ENCODE measurements at regions not wholly inside any gene's neighbourhood (a gene's known extent, or its start where the extent isn't known, plus 50 kb on each side); places are given as distances from the start of the nearest gene placed in this dataset.
"Not testable (repeated sequence)": the region's sequence is repeated elsewhere in the genome, so short reads cannot be mapped to it uniquely, and the experiment has no call there.

DNA sequence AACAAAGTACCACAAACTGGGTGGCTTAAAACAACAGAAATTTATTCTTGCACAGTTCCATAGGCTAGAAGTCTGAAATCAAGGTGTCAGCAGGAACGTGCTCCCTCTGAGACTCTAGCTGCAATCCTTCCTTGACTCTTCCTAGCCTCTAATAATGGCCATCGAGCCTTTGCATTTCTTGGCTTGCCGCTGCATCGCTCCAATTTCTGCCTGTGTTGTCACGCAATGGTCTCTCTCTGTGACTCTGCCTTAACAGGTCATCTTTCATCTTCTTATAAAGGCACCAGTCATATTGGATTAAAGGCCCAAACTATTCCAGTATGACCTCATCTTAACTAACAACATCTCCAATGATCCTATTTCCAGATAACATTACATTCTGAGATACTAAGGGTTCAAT, 61.0 kb upstream of the FNDC3B start:
- CTCF ChIA-PET, result no interaction called here
- no peak for TF ChIP-seq CTCF (conservative IDR thresholded peaks at IDR 0.05; ENCODE audit: low read depth)
- DNase-seq (ENCODE audit: low spot score), result no peak
- POLR2A ChIA-PET (ENCODE audit: low non-redundant PET), result no interaction called here
- H3K27ac ChIP-seq, result no peak overlapping the region

- DNase-seq (ENCODE audit: low spot score), result no peak
- TF ChIP-seq CTCF (conservative IDR thresholded peaks at IDR 0.05; ENCODE audit: low read depth), result no peak
- POLR2A ChIA-PET (ENCODE audit: low non-redundant PET), result no interaction called here
- CTCF ChIA-PET, result interaction anchor here (0.6 kb wide), 1 partner anchor 407 kb away, joined by 3 read pairs; no protein-coding TSS in a partner anchor
- H3K27ac ChIP-seq, result no peak overlapping the region
Measured at GRCh38 chr3:171979081-171979480, 60.3 kb upstream of the FNDC3B start.

DNA sequence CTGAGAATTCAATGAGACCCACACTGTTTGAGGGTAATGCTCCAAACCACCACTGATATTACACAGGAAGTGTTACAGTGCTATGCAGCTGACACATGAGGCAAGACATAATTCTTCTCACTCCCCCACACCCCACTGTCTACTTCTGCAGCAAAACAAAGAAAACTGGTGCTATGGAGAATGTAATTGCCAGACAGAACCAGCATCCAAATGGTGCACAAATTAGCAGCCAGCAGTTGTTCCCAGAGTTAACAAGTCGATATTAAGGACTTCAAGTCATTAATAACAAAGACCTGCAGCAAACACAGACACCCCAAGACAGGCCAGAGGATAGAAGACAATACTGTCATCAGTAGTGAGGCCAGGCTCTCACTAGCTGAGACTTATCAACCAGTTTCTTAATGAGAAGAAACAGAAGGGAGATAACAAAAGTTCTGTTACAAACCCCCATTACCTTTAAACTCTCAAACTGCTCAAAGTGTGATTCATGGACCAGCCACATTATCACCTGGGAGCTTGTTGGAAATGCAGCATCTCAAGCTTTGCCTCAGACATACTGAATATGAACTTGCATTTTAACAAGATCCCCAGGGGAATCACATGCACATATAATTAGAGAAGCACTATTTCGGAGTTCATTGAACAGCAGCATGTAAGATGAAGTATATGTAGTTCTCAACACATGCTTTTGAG, 58.7 kb upstream of the FNDC3B start:
- ChIA-PET POLR2A (ENCODE audit: low non-redundant PET) (no interaction called here), CTCF (no interaction called here)
- no peak for TF ChIP-seq CTCF (conservative IDR thresholded peaks at IDR 0.05; ENCODE audit: low read depth)
- no peak overlapping the region for H3K27ac ChIP-seq
- no peak for DNase-seq (ENCODE audit: low spot score)

- ChIA-PET CTCF (no interaction called here), POLR2A (ENCODE audit: low non-redundant PET) (no interaction called here)
- no peak overlapping the region for H3K27ac ChIP-seq
- DNase-seq (ENCODE audit: low spot score), result no peak
- TF ChIP-seq CTCF (conservative IDR thresholded peaks at IDR 0.05; ENCODE audit: low read depth), result no peak
Measured at GRCh38 chr3:171981271-171981605, 58.1 kb upstream of the FNDC3B start.

- no peak overlapping the region for H3K27ac ChIP-seq
- TF ChIP-seq CTCF (conservative IDR thresholded peaks at IDR 0.05; ENCODE audit: low read depth), result no peak
- ChIA-PET CTCF (no interaction called here), POLR2A (ENCODE audit: low non-redundant PET) (no interaction called here)
- DNase-seq (ENCODE audit: low spot score), result no peak
Measured at GRCh38 chr3:171982828-171983227, 56.5 kb upstream of the FNDC3B start.

GRCh38 chr3:171983685-171984084, 55.7 kb upstream of the FNDC3B start:
- CTCF ChIA-PET; DNase-seq (ENCODE audit: low spot score); H3K27ac ChIP-seq; POLR2A ChIA-PET (ENCODE audit: low non-redundant PET): not testable (repeated sequence)

DNA sequence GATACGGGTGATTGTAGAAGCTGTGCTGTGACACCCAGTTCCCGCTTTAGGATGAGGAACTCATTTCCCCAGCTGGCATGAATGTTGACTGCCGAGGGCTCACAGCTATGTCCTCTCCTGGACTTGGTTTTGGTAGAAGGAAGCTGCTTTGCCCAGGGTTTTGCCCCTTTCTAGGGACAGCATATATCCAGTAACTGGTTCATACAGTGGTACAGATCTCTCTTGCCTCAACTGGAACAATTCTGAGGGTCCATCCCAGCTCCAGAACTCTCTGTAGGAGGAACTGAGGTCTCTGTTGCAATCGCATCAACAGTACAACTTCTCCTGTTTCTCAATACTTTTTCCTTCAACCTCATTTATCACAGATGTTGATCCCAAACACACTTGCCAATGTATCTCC, 54.5 kb upstream of the FNDC3B start:
- ChIA-PET POLR2A (ENCODE audit: low non-redundant PET) (no interaction called here), CTCF (interaction anchor here (0.7 kb wide), 1 partner anchor 630 kb away, joined by 3 read pairs; no protein-coding TSS in a partner anchor)
- H3K27ac ChIP-seq, result no peak overlapping the region
- TF ChIP-seq CTCF (conservative IDR thresholded peaks at IDR 0.05; ENCODE audit: low read depth), result no peak
- no peak for DNase-seq (ENCODE audit: low spot score)
